ENCODE measurements at regions not wholly inside any gene's neighbourhood (a gene's known extent, or its start where the extent isn't known, plus 50 kb on each side); places are given as distances from the start of the nearest gene placed in this dataset.
"Not testable (repeated sequence)": the region's sequence is repeated elsewhere in the genome, so short reads cannot be mapped to it uniquely, and the experiment has no call there.

- Histone ChIP-seq H3K4me3 (ENCODE audit: low read length in 2 of 2) (no peak overlapping the region), H3K9me3 (ENCODE audit: control insufficient read depth in 1 of 2, low read length in 2 of 2) (no peaks in the 10 kb centered on the region), H3K27ac (ENCODE audit: low read depth, low read length) (no peak overlapping the region), H3K36me3 (ENCODE audit: insufficient read depth, low read length) (no peaks in the 10 kb centered on the region), H3K27me3 (ENCODE audit: insufficient read depth, low read length) (no peaks in the 10 kb centered on the region), H3K4me1 (ENCODE audit: insufficient read depth, low read length) (no peaks in the 10 kb centered on the region)
- intact Hi-C loops (cut with micrococcal nuclease) = no loop called here
- Mint-ChIP-seq H3K9me3 (peaks cover 0 to 4% (median 0%) of the 10 kb centered on the region in 8 donors), H3K27ac (no peak overlapping the region), H3K4me3 (no peak overlapping the region), H3K4me1 (no peaks in the 10 kb centered on the region), H3K27me3 (no peaks in the 10 kb centered on the region), H3K36me3 (no peaks in the 10 kb centered on the region)
- POLR2A ChIA-PET (ENCODE audit: partially characterized antibody) = no interaction called here
- CTCF ChIA-PET (ENCODE audit: partially characterized antibody) = no interaction called here
- no peak for DNase-seq
Observed at GRCh38 chr18:11362856-11363255, 213.5 kb upstream of the PIEZO2 start.

DNA sequence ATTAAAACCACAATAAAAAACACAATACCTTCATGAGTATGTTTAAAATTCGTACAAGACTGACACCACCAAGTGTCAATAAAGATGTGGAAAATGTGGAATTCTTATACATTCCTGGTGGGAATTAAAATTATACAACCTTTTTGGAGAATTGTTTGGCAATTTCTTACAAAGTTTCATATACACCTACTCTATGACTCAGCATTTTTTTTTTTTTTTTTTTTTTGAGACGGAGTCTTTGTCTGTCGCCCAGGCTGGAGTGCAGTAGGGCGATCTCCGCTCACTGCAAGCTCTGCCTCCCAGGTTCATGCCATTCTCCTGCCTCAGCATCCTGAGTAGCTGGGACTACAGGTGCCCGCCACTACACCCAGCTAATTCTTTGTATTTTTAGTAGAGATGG is 212.5 kb upstream of the PIEZO2 start:
- CTCF ChIA-PET (ENCODE audit: partially characterized antibody); H3K36me3 ChIP-seq (ENCODE audit: insufficient read depth, low read length); H3K4me1 Mint-ChIP-seq; H3K9me3 ChIP-seq (ENCODE audit: control insufficient read depth in 1 of 2, low read length in 2 of 2); H3K4me3 ChIP-seq (ENCODE audit: low read length in 2 of 2); H3K36me3 Mint-ChIP-seq; H3K27ac Mint-ChIP-seq; H3K27me3 ChIP-seq (ENCODE audit: insufficient read depth, low read length); H3K4me1 ChIP-seq (ENCODE audit: insufficient read depth, low read length); POLR2A ChIA-PET (ENCODE audit: partially characterized antibody); H3K27ac ChIP-seq (ENCODE audit: low read depth, low read length); intact Hi-C loops (cut with micrococcal nuclease); H3K4me3 Mint-ChIP-seq; DNase-seq; H3K9me3 Mint-ChIP-seq; H3K27me3 Mint-ChIP-seq: not testable (repeated sequence)

GRCh38 chr18:11357678-11358077 is 208.3 kb upstream of the PIEZO2 start:
- no peaks in the 10 kb centered on the region for H3K36me3 Mint-ChIP-seq
- H3K4me1 Mint-ChIP-seq = no peaks in the 10 kb centered on the region
- Histone ChIP-seq H3K36me3 (ENCODE audit: insufficient read depth, low read length) (no peaks in the 10 kb centered on the region), H3K27me3 (ENCODE audit: insufficient read depth, low read length) (no peaks in the 10 kb centered on the region), H3K9me3 (ENCODE audit: control insufficient read depth in 1 of 2, low read length in 2 of 2) (no peaks in the 10 kb centered on the region), H3K4me3 (ENCODE audit: low read length in 2 of 2) (no peak overlapping the region), H3K4me1 (ENCODE audit: insufficient read depth, low read length) (no peaks in the 10 kb centered on the region), H3K27ac (ENCODE audit: low read depth, low read length) (no peak overlapping the region)
- H3K27ac Mint-ChIP-seq = no peak overlapping the region
- ChIA-PET CTCF (ENCODE audit: partially characterized antibody) (no interaction called here), POLR2A (ENCODE audit: partially characterized antibody) (no interaction called here)
- no peaks in the 10 kb centered on the region for H3K27me3 Mint-ChIP-seq
- DNase-seq = no peak
- H3K4me3 Mint-ChIP-seq = no peak overlapping the region
- intact Hi-C loops (cut with micrococcal nuclease) = no loop called here
- H3K9me3 Mint-ChIP-seq = peaks cover 0 to 7% (median 0%) of the 10 kb centered on the region in 8 donors

DNA sequence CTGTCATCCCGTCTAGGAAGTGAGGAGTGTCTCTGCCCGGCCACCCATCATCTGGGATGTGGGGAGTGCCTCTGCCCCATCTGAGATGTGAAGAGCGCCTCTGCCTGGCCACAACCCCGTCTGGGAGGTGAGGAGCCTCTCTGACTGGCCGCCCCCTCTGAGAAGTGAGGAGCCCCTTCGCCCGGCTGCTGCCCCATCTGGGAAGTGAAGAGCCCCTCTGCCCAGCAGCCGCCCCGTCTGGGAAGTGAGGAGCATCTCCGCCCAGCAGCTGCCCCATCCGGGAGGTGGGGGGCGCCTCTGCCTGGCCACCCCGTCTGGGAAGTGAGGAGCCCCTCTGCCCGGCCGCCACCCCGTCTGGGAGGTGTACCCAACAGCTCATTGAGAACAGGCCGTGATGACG is 195.2 kb upstream of the PIEZO2 start:
- H3K27me3 ChIP-seq (ENCODE audit: insufficient read depth, low read length); H3K9me3 ChIP-seq (ENCODE audit: control insufficient read depth in 1 of 2, low read length in 2 of 2); H3K36me3 ChIP-seq (ENCODE audit: insufficient read depth, low read length); H3K4me1 Mint-ChIP-seq; H3K4me1 ChIP-seq (ENCODE audit: insufficient read depth, low read length); H3K27ac Mint-ChIP-seq; DNase-seq; H3K36me3 Mint-ChIP-seq; POLR2A ChIA-PET (ENCODE audit: partially characterized antibody); H3K27ac ChIP-seq (ENCODE audit: low read depth, low read length); H3K4me3 Mint-ChIP-seq; intact Hi-C loops (cut with micrococcal nuclease); CTCF ChIA-PET (ENCODE audit: partially characterized antibody); H3K4me3 ChIP-seq (ENCODE audit: low read length in 2 of 2); H3K27me3 Mint-ChIP-seq: not testable (repeated sequence)
- H3K9me3 Mint-ChIP-seq = peaks cover 2 to 25% (median 17%) of the 10 kb centered on the region in 8 donors

DNA sequence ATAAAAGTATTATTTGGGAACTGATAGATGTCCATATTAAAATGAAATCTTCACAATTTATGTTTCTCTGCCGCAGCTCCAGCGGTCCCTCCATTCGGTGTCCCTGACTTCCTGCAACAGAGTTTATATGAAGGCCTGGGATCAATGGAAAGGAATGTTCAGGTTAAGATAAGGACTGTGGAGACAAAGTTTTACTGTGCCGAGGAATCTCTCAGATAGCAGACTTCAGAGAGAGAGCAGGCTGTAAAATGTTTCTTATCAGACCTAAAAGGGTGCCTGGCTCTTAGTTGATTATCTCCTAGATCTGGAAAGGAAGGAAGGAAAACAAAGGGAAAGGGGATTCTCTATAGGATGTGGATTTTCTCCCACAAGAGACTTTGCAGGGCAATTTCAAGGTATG is 193.7 kb upstream of the PIEZO2 start:
- H3K4me1 ChIP-seq (ENCODE audit: insufficient read depth, low read length) = no peaks in the 10 kb centered on the region
- H3K36me3 ChIP-seq (ENCODE audit: insufficient read depth, low read length) = no peaks in the 10 kb centered on the region
- intact Hi-C loops (cut with micrococcal nuclease) = no loop called here
- Mint-ChIP-seq H3K9me3 (peaks cover 2 to 25% (median 15%) of the 10 kb centered on the region in 8 donors), H3K4me1 (no peaks in the 10 kb centered on the region), H3K4me3 (no peak overlapping the region), H3K36me3 (no peaks in the 10 kb centered on the region), H3K27ac (no peak overlapping the region), H3K27me3 (peaks cover 0 to 2% of the 10 kb centered on the region in 2 donors)
- no peaks in the 10 kb centered on the region for H3K9me3 ChIP-seq (ENCODE audit: control insufficient read depth in 1 of 2, low read length in 2 of 2)
- no peaks in the 10 kb centered on the region for H3K27me3 ChIP-seq (ENCODE audit: insufficient read depth, low read length)
- H3K4me3 ChIP-seq (ENCODE audit: low read length in 2 of 2) = no peak overlapping the region
- POLR2A ChIA-PET (ENCODE audit: partially characterized antibody) = no interaction called here
- CTCF ChIA-PET (ENCODE audit: partially characterized antibody) = no interaction called here
- no peak overlapping the region for H3K27ac ChIP-seq (ENCODE audit: low read depth, low read length)
- no peak for DNase-seq

GRCh38 chr18:11342115-11342514 is 192.7 kb upstream of the PIEZO2 start:
- H3K9me3 ChIP-seq (ENCODE audit: control insufficient read depth in 1 of 2, low read length in 2 of 2); CTCF ChIA-PET (ENCODE audit: partially characterized antibody); H3K4me1 Mint-ChIP-seq; POLR2A ChIA-PET (ENCODE audit: partially characterized antibody); H3K36me3 ChIP-seq (ENCODE audit: insufficient read depth, low read length); H3K4me3 Mint-ChIP-seq; H3K36me3 Mint-ChIP-seq; H3K4me3 ChIP-seq (ENCODE audit: low read length in 2 of 2); H3K27me3 Mint-ChIP-seq; H3K27ac ChIP-seq (ENCODE audit: low read depth, low read length); H3K27me3 ChIP-seq (ENCODE audit: insufficient read depth, low read length); H3K27ac Mint-ChIP-seq; intact Hi-C loops (cut with micrococcal nuclease); H3K4me1 ChIP-seq (ENCODE audit: insufficient read depth, low read length); DNase-seq: not testable (repeated sequence)
- peaks cover 2 to 20% (median 13%) of the 10 kb centered on the region in 8 donors for H3K9me3 Mint-ChIP-seq

GRCh38 chr18:11339188-11339775 is 189.9 kb upstream of the PIEZO2 start:
- H3K4me3 ChIP-seq (ENCODE audit: low read length in 2 of 2) = no peak overlapping the region
- POLR2A ChIA-PET (ENCODE audit: partially characterized antibody) = no interaction called here
- no peaks in the 10 kb centered on the region for H3K36me3 ChIP-seq (ENCODE audit: insufficient read depth, low read length)
- Mint-ChIP-seq H3K4me3 (no peak overlapping the region), H3K9me3 (peaks cover 0 to 16% (median 10%) of the 10 kb centered on the region in 8 donors), H3K27me3 (peaks cover 2 to 5% of the 10 kb centered on the region in 2 donors), H3K36me3 (no peaks in the 10 kb centered on the region), H3K4me1 (no peaks in the 10 kb centered on the region), H3K27ac (no peak overlapping the region)
- H3K27ac ChIP-seq (ENCODE audit: low read depth, low read length) = no peak overlapping the region
- CTCF ChIA-PET (ENCODE audit: partially characterized antibody) = no interaction called here
- no peaks in the 10 kb centered on the region for H3K27me3 ChIP-seq (ENCODE audit: insufficient read depth, low read length)
- intact Hi-C loops (cut with micrococcal nuclease) = no loop called here
- no peaks in the 10 kb centered on the region for H3K9me3 ChIP-seq (ENCODE audit: control insufficient read depth in 1 of 2, low read length in 2 of 2)
- DNase-seq = no peak
- no peaks in the 10 kb centered on the region for H3K4me1 ChIP-seq (ENCODE audit: insufficient read depth, low read length)

DNA sequence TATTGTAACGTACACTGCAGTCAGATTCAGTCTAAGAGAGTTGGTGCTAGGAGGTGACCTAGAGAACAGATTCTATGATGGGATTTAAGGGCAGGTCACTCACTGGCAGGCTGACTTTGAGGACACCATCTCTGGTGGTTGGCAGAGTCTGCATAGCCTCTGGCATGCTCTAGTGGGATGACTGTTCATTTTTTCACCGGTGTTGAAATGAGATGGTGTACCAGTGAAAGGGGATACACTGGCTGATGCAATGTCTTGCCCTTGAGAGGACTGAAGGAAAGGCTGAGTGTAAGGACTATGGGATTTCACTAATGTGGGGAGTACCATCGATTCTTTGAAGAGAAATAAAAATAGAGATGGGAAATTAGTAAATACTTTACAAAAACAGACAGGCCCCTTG is 186.9 kb upstream of the PIEZO2 start:
- Mint-ChIP-seq H3K4me3 (no peak overlapping the region), H3K27ac (no peak overlapping the region), H3K27me3 (peaks cover 2 to 3% of the 10 kb centered on the region in 2 donors), H3K4me1 (no peaks in the 10 kb centered on the region), H3K9me3 (peaks cover 0 to 2% (median 0%) of the 10 kb centered on the region in 8 donors), H3K36me3 (no peaks in the 10 kb centered on the region)
- ChIA-PET POLR2A (ENCODE audit: partially characterized antibody) (no interaction called here), CTCF (ENCODE audit: partially characterized antibody) (no interaction called here)
- H3K4me3 ChIP-seq (ENCODE audit: low read length in 2 of 2) = no peak overlapping the region
- DNase-seq = no peak
- no peaks in the 10 kb centered on the region for H3K27me3 ChIP-seq (ENCODE audit: insufficient read depth, low read length)
- no peaks in the 10 kb centered on the region for H3K36me3 ChIP-seq (ENCODE audit: insufficient read depth, low read length)
- H3K9me3 ChIP-seq (ENCODE audit: control insufficient read depth in 1 of 2, low read length in 2 of 2) = no peaks in the 10 kb centered on the region
- intact Hi-C loops (cut with micrococcal nuclease) = no loop called here
- H3K4me1 ChIP-seq (ENCODE audit: insufficient read depth, low read length) = no peaks in the 10 kb centered on the region
- H3K27ac ChIP-seq (ENCODE audit: low read depth, low read length) = no peak overlapping the region

All from CD4-positive, alpha-beta memory T cell (primary cell).